ELF-1 (cell line): ENCODE measurements at regions not wholly inside any gene's neighbourhood (a gene's known extent, or its start where the extent isn't known, plus 50 kb on each side); places are given as distances from the start of the nearest gene placed in this dataset.

Experiments
- DNase-seq: peaks from one replicate; pipeline ENCODE4 v3.0.0-alpha.2; 2016; ENCODE audit warnings: low read depth, low spot score

DNA sequence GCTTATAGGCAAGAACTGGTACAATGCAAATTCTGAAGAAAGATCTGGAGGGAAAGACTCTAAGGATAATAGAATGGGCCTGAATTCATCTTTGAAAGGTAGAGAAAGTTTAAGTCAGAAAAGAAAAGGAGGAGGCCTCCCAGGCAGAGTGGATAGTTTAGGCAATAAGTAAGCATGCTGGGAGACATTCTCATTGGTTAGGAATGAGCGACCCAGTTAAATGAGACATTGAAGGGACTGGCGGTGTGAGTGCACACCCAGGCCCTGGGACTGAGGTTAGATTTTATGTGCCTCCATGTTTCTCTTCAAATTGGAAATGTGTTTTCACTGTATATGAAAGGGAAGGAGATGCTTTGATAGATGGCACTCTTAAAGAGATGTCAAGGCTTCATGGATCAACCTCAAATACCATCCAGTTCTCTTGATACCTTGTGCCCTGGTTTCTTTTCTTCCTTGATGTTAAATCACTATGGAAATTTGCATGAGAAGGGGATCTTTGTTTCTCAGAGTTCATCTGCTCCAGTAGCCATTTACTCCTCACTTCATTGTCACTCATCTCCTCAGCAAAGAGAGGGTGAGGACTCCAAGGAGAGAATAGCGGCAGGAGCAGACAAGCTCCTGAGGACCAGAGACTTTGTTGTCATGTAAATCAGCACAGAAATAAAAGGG, 584.2 kb upstream of the INTU start:
- DNase-seq: no peak

DNA sequence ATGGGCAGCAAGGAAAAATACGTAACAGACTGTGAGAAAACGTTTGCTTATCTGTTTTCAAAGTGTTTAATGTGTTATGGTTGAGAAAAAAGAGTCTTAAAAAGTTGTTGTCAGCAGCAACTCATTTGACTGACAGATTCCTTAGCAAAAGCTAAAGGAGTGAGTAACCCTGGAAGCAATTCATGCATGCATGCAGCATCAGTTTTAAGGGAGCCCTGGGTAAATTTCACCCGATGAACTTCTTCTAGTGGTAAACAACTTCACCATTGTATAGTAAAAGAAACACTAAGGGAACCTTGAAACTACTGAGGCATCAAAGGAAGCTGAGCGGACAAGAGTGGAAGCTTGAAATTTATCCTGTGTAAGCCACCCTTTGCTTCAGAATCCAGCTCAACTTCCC, 583.2 kb upstream of the INTU start:
- DNase-seq: no peak

GRCh38 chr4:127052742-127053141, 580.0 kb upstream of the INTU start:
- DNase-seq: no peak

GRCh38 chr4:127055357-127055756, 577.4 kb upstream of the INTU start:
- DNase-seq: no peak

DNA sequence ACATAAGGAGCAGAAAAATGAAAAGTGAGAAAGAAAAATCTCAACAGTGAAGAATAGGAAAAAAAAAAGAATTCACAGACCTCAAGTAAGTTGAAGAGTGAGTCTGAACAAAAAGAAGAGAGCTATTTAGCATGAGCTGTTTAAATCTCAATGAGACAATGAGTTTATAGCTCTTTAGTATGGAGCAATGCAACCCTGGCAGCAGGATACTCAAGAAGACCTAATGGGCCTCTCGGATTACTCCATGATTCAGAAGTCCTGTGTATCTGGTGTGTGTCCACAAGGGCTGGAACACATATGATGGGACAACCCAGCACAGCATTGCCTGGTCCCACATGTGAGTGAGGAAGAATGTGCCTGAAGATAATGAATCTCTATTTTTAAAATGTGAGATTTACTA, 563.1 kb upstream of the INTU start:
- DNase-seq: no peak

DNA sequence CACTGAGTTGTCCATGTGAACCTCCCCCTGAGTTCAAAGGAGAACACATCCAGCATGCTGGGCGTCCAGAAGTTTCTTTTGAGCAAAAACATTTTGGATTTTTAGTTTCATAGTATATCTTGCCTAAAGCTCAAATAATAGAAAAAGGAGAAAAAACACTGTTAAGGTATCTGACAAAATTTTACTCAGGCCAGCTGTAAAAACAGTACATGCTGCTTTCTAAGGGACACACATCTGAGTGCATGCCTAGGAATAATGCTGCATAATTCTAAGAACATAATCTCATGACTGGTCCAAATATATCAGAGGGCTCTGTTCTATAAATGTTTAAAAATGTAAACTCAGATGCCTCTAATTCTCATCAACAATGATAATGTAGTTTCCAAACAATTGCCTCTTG, 561.3 kb upstream of the INTU start:
- DNase-seq: no peak

GRCh38 chr4:127080141-127080540, 552.6 kb upstream of the INTU start:
- DNase-seq: no peak

DNA sequence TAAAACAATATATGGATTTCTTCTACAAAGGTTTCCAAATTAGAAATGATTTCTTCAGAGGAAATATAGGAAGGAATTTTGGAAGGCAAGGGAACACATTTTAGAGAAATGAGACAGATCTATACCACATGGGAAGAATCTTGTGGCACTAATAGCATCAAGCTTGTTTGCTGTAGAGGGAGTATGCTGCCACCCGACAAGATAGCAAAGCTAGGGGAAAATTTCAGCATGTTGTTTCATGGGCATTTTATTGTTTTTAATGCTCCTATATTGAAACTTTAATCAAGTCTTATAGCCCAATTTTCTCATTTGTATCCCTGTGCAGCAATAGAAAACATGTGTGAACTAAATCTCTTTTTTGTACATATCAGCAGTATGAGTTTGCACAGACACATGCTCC, 551.7 kb upstream of the INTU start:
- DNase-seq: no peak

DNA sequence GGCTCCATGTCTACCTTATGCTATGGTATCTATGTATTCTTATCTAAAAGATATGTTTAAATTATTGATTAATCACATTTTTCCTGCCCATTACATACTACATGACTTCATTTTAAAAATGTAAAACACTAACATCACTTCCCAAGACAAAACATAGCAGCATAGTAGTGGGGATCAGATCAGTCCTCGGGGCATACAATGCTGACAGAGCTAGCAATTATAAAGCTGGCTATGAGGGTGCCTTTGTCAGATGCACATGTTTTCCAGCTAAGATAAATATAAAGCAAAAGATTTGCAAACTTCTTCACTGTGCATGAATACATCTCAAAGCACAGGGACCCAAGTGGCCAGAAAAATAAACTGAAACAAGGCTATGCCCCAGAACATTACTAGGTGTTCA, 549.8 kb upstream of the INTU start:
- DNase-seq: no peak

DNA sequence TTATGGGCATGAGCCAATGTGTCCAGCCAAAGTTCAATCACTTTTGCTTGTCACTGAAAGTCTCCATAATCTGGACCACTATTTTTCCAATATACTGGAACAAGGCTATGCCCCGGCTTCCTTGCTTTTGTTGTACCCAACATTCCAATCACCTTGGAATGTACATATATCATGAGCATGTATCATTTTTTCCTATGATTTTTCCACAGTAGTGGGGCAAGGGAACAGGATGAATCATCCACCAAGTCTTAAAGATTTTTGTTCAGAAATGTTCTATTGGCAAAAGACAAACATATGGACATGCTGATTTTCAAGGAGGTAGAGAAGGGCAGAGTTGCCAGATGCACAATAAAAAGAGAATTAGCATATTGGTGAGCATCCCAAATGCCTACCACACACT, 548.1 kb upstream of the INTU start:
- no peak for DNase-seq

- no peak for DNase-seq
Measured at GRCh38 chr4:127097061-127097460, 535.7 kb upstream of the INTU start.

DNA sequence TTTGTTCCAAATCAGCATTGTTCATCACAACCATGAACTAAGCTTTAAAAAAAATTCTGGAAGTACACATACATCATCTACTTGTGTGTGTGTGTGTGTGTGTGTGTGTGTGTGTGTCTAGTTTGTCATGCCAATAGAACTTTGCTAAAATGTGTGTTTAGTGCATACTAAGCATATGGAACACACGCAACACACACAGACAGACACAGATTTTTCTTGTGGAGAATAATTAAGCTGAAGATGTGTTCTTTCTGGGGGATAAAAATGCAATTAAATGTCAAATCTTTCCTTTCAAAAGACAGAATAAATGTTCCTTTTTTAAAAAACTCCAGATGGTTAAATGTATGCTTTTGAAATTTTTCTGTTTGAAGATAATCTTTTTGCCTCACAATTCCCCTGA, 530.4 kb upstream of the INTU start:
- DNase-seq: no peak

GRCh38 chr4:127103681-127104115, 529.1 kb upstream of the INTU start:
- no peak for DNase-seq

GRCh38 chr4:127113844-127114362, 518.9 kb upstream of the INTU start:
- peak; percentile 15 for DNase-seq

DNA sequence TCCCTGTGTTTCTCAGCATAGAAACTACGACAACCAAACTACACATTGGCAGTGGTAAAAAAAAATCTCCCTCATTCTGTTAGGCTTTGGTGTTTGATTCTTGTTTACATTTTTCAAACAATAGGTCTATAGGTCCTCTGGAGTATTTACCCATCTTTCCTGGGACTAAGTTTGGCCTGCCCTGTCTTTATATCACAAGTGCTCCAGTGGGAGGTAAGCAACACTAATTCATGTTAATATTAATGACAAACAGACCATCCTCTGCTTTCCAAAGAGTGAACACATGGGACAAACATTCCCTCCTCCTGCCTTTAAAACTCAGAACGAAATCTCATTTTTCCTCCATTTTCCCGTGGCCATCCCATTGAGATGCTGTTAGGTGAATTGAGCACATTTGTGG, 514.1 kb upstream of the INTU start:
- DNase-seq: no peak

DNA sequence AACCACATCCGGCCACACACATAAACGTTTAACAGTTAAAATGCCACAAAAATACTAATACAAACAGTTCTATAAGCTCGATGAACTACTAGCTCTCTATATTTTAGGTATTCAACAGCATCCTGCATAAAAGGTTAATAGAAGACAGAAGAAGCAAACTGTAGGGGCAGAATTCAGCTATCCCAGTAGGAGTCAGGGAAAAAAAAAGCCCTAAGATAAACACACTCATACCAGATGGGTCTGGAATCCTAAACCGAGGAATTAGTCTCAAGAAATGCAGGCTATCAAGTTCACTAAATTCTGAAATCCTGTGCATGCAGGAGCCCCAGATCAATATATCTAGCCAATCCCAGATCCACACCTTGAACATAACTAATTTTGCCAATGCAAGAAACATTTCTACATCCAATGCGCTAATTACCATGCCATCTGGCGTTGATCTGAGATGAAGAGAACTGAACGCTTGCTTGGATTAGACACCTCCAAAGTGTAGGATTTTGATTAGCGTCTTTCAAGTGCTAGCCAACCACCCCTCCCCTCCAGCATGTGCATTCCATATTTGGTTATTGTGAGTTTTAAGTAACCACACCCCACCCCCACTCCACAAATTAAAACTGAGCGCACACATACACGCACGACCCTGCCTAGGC, 512.2 kb upstream of the INTU start:
- DNase-seq: no peak

DNA sequence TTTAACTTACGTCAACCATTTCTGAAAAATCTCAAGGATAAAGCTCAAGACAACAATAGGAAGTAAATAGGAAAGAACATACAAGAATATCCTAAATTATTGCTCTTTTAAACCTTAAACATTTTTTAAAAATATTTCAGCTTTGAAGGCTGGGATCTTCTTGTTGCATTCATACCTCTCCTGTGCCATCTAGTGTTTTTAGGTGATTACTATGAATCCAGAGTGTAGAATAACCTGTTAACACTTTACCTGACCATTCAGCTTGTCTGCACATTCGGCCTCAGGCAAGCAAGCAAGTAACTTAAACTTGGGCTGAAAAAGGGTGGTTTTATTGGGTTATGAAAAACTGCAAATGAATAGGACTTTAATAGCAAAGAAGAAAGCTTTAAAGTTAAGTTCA, 507.8 kb upstream of the INTU start:
- no peak for DNase-seq

- DNase-seq: no peak
Measured at GRCh38 chr4:127126718-127127117, 506.0 kb upstream of the INTU start.

DNA sequence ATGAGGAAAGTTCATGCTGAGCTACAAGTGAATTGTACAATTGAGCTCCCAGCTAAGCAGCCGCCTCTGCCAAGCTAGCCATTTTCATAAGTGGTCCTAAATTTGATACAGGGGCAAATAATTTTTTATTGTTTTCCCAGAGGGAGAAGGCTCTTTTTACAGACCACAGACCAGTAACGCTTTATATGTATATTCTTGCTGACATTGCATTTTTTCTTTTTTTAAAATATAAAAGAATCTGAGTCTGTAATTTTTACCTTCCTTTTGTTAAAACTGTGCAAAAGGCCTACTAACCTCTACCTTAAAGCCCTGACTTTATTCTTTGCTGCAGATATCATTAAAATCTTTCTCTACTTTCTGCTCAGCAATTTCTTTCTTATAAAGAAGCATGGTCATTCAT, 501.2 kb upstream of the INTU start:
- DNase-seq: no peak

GRCh38 chr4:127134490-127134889, 498.3 kb upstream of the INTU start:
- no peak for DNase-seq

DNA sequence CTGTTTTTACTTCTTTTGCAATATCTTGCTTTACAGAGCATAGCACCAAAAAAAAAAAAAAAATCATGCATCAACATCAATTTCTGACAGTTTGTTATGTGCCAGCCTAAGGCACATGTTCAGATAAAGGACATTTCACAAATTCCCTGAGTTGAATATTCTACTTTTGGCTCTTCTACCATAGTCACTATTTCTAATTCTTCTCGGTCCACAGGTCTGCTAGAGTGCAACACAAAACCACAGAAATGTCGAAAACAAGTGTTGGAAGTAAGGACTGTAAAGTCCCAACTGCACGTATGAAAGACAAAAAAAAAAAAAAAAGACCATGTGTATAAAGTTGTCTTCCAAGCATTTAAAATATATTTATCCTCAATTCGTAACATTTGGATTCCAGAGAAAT, 494.2 kb upstream of the INTU start:
- no peak for DNase-seq

DNA sequence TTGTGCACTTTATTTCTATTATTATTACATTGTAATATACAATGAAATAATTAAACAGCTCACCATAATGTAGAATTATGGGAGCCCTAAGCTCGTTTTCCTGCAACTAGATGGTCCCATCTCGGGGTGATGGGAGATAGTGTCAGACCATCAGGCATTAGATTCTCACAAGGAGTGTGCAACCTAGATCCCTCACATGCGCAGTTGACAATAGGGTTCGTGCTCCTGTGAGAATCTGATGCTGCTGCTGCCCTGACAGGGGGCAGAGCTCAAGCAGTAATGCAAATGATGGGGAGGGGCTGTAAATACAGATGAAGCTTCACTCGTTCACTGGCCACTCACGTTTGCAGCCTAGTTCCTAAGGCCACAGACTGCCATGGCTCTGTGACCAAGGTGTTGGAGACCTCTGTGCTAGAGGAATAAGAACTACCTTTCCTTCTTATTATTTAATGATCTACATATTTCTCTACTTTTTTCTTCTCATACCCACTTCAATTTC, 492.9 kb upstream of the INTU start:
- peak; percentile 2 for DNase-seq

DNA sequence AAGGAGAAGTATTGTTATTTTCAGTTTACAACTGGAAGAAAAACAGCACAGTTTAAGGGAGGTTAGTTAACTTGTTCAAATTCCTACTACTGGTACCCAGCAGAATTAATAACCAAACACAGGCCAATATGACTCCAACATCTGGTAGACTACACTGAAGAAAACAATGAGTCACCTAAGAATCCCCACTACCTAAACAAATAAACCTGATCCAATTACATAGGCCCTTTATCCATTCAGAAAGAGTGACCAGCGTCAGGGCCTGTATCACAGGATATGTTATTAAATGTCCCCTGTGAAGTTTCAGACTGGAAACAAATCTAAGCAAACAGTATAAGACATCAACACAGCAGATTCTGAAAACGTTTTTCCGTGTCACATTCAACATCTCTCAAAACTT, 492.5 kb upstream of the INTU start:
- DNase-seq: no peak
